SKM-1 (cell line): ENCODE measurements at regions not wholly inside any gene's neighbourhood (a gene's known extent, or its start where the extent isn't known, plus 50 kb on each side); places are given as distances from the start of the nearest gene placed in this dataset.
A peak's percentile ranks its signal among the peaks of the same experiment; 100 is the strongest.
"Not testable (repeated sequence)": the region's sequence is repeated elsewhere in the genome, so short reads cannot be mapped to it uniquely, and the experiment has no call there.

Source experiments
- DNase-seq: peaks from one replicate; lab custom pipeline; 2025; ENCODE audit not compliant: unreplicated experiment; lab: John Stamatoyannopoulos, UW

- DNase-seq, result no peak
Observed at GRCh38 chr7:12456506-12456905, 52.8 kb upstream of the VWDE start.

- DNase-seq, result peak; percentile 10
Observed at GRCh38 chr7:12458520-12459131, 55.0 kb upstream of the VWDE start.

- no peak for DNase-seq
Observed at GRCh38 chr7:12467837-12468236, 64.2 kb upstream of the VWDE start.

GRCh38 chr7:12469568-12469967 is 65.9 kb upstream of the VWDE start:
- no peak for DNase-seq

- DNase-seq, result no peak
Observed at GRCh38 chr7:12470930-12471329, 67.3 kb upstream of the VWDE start.

GRCh38 chr7:12474035-12474434 is 70.4 kb upstream of the VWDE start:
- no peak for DNase-seq

GRCh38 chr7:12475362-12476063 is 71.8 kb upstream of the VWDE start:
- DNase-seq, result no peak

- no peak for DNase-seq
Observed at GRCh38 chr7:12477620-12478019, 74.0 kb upstream of the VWDE start.

GRCh38 chr7:12481722-12482121 is 78.1 kb upstream of the VWDE start:
- DNase-seq, result no peak

- DNase-seq, result no peak
Observed at GRCh38 chr7:12485845-12486244, 82.2 kb upstream of the VWDE start.

- no peak for DNase-seq
Observed at GRCh38 chr7:12488341-12488740, 82.2 kb upstream of the SCIN start.

GRCh38 chr7:12490107-12490688 is 80.3 kb upstream of the SCIN start:
- peak; percentile 47 for DNase-seq

- no peak for DNase-seq
Observed at GRCh38 chr7:12490940-12491339, 79.6 kb upstream of the SCIN start.

- no peak for DNase-seq
Observed at GRCh38 chr7:12491526-12491925, 79.0 kb upstream of the SCIN start.

GRCh38 chr7:12493407-12493806 is 77.1 kb upstream of the SCIN start:
- no peak for DNase-seq

- no peak for DNase-seq
Observed at GRCh38 chr7:12493863-12494686, 76.4 kb upstream of the SCIN start.

GRCh38 chr7:12494687-12495024 is 75.9 kb upstream of the SCIN start:
- no peak for DNase-seq

- DNase-seq, result not testable (repeated sequence)
Observed at GRCh38 chr7:12496901-12497674, 73.4 kb upstream of the SCIN start.

GRCh38 chr7:12504149-12504548 is 66.4 kb upstream of the SCIN start:
- DNase-seq, result no peak

- no peak for DNase-seq
Observed at GRCh38 chr7:12508005-12508404, 62.5 kb upstream of the SCIN start.

- no peak for DNase-seq
Observed at GRCh38 chr7:12508554-12508953, 62.0 kb upstream of the SCIN start.
